HT1080 (cell line): ENCODE measurements at regions not wholly inside any gene's neighbourhood (a gene's known extent, or its start where the extent isn't known, plus 50 kb on each side); places are given as distances from the start of the nearest gene placed in this dataset.
"Not testable (repeated sequence)": the region's sequence is repeated elsewhere in the genome, so short reads cannot be mapped to it uniquely, and the experiment has no call there.

Experiments
- DNase-seq: peaks from one replicate; pipeline ENCODE4 v3.0.0-alpha.2; 2015; ENCODE audit warnings: low read depth

GRCh38 chr9:115444959-115445358, 327.0 kb upstream of the TNC start:
- DNase-seq = no peak

DNA sequence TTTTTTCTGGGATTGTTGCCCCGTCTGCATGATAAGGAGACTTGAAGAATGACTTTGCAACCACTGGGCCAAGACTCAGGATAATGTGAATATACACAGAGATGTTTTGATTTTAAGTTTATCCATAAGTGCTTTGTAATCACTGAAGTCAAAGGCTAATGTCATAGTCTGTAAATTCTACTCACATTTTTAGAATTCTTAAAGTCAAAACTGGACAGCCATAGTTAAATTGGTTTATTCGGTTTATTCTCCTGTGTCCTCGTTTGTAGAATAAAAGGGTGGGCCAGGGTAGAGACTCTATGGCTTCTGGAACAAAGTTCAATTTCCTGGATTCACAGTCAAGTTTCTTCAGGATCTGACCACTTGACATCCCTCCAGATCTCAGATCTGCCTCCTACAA, 327.7 kb upstream of the TNC start:
- DNase-seq = no peak

DNA sequence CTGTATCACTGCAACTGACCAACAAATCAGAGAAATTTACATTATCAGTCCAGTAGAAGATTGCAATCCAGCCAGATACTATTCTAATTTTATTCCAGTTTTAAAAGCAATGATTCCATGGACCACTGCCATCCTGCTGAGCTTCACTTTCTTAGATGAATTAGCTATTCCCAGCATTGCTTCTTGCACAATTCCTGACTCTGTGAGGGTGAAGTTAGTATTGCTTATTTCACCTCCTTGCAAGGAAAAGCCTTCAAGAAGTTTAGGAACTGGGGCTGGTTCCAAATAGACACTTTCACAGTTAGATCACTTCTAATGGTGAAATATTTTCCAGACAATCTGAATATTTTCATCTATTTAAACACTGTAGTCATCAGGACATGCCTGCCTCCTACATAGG, 338.6 kb upstream of the TNC start:
- no peak for DNase-seq

DNA sequence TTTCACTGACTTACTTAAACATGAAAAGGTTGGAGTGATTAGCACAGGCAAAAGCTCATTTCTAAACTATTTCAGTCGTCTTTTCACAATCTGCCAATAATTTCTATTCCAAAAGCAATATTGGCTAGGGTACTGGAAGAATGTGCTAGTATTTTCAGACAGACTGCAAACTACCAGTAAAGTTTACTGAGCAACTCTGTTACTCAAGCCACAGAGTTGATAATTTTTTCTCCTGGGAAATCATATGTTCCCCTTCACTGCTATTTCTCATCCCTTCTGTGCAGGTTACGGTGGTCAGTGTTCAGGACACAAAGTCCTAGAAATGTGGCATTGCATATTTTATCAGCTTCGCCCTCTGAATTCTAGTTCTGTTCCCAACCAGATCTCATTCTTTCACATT, 343.3 kb upstream of the TNC start:
- DNase-seq = no peak

DNA sequence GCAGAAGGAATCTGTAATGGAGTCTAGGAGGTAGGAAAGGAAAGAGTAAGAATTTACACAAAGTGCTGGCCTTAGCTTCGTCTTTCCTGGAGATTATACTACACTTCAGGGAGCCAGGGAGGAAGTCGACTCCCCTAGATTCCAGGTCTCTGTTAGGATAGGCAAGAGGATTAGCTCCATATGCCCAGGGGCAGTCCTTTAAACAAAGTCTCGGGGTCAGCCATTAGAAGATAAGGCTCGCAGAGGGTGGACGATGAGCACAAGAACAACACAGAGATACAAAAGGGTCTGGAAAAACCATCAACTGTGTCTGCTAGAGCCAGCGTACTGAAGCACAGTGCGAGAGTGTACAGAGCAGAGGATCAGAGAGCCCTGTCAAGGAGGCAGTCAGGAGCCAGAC, 344.7 kb upstream of the TNC start:
- no peak for DNase-seq

DNA sequence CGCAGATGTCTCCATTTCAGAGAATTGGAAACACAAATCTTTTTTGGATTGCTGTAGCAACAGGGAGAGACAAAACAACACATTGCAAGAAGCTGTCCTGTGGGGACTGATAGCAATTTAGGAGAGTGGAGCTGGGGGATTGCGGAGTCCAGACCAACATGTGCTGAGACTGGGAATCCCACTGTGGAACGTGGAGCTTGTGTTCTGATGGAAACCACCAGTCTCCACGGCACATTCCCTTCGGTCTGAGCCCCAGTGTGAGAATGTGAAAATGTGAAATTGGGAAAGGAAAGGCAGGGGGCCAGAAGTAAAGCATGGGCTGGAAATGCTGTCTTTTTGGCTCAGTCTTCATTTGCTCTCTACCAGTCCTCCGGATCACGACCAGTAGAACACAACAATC, 348.8 kb upstream of the TNC start:
- no peak for DNase-seq

DNA sequence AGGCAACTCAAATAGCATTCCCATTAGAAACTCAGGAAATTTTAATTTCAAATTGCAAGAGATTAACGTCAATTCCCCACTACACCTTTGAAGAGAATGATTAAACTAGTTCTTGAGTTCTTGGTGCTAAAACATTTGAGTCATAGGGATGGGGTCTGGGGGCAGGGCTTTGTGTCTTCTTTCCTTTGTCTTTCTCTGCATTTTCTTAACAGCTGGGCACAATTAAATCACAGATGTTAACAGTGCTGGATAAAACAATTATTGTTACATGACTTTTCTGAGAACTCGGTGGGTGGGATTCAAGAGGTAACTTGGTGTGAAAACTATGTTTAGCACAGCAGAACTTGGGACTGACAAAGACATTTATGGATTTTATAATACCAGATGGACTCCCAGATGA, 351.9 kb upstream of the TNC start:
- no peak for DNase-seq

DNA sequence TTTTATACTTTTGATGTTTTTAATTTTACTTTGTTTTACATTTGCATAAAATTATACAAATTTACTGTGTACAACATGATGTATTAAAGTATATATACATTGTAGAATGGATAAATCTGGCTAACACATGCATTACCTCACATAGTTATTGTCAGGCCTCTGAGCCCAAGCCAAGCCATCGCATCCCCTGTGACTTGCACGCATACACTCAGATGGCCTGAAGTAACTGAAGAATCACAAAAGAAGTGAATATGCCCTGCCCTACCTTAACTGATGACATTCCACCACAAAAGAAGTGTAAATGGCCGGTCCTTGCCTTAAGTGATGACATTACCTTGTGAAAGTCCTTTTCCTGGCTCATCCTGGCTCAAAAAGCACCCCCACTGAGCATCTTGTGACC, 355.1 kb upstream of the TNC start:
- not testable (repeated sequence) for DNase-seq

DNA sequence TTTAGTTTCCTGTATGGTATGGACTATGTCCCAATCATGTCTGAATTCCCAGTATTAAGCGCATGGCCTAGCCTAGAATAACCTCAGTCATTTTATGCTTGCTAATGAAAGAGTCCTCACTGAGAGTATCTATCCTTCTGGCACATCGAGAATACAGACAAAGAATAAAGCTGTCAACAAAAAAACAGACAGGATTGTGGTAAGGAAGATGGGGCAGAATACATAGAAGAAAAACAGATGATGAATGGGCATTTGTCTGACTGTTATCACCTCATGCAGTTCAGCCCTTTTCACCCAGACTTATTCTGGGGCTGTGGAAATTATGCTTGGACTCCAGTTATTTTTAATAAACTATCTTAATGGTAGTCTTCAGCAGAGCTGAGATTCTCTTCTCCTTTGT, 363.8 kb upstream of the TNC start:
- DNase-seq = no peak

DNA sequence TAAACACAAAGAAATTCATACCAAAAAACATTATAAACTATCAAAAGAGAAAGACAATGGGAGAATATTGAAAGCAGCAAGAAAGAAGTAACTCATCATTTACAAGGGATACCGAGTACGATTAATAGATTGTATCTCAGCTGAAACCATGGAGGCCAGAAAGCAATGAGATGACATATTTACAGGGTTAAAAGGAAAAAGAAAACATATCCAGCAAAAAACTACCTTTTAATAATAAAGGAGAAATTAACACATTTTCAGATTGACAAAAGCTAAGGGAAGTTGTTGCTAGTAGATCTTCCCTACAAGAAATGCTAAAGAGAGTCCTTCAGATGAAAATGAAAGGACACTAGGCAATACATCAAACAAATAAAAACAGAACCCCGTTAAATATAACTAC, 364.8 kb upstream of the TNC start:
- DNase-seq = no peak

GRCh38 chr9:115492869-115493268, 374.9 kb upstream of the TNC start:
- no peak for DNase-seq

DNA sequence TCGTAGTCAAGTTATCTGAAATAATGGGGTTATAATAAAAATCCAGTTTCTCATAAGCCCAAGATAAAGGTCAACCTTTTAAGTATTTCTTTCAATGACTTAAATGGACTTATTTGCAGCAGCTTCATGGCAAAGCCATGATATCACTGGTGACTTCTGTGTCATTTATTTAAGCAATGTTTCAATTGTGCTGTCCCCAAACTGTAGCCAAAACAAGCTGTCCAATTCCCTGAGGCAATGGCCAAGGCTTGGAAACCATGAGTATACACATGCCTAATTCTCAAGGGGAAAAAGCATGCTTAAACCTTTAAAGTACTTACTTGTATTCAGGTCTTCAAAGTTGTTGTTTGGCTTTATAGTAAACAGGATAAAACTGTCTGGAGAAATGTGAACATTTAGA, 376.4 kb upstream of the TNC start:
- DNase-seq = no peak

- DNase-seq = no peak
These were observed 377.2 kb upstream of the TNC start for GRCh38 chr9:115495052-115495635.

GRCh38 chr9:115495836-115496235, 377.9 kb upstream of the TNC start:
- no peak for DNase-seq

DNA sequence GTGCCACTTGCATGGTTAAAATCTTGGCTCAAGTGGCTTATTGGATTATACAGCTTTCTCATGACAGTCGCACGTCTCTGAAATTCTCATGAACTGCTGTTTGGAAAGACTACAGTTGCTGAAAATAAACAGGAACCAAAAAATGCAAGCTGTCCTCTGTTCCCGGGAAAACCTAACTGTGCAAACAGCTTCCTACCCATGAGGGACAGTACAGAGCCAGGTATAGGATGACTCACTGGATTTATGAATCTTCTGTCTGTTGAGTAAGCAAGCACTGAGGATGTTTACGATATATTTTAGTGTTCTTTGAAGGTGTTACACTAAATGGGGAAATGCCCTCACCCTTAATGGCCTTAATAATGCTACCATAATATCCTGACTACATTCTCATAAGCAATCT, 380.3 kb upstream of the TNC start:
- no peak for DNase-seq

- DNase-seq = no peak
These were observed 389.2 kb upstream of the TNC start for GRCh38 chr9:115507148-115507547.

DNA sequence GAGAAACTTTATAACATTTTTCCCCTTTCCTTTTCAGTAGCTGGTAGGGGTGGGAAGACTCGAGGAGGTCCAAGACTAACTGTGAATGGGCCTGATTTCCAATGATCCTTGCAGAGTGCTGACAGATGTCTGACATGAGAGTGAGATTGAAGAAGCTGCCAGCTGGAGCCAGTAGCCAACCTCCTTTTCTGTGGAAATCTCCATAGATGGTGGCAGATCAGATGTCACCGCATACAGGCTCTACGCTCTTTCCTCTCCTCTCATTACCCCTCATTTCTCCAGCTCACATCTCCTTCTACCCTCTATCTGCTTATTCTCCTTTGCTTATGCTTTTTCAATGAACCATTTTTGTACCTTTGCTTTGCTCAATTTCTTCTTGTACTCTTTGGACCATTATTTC, 395.2 kb upstream of the TNC start:
- no peak for DNase-seq

GRCh38 chr9:115514454-115514853, 396.5 kb upstream of the TNC start:
- DNase-seq = no peak

GRCh38 chr9:115517335-115518075, 399.5 kb upstream of the TNC start:
- DNase-seq = no peak

DNA sequence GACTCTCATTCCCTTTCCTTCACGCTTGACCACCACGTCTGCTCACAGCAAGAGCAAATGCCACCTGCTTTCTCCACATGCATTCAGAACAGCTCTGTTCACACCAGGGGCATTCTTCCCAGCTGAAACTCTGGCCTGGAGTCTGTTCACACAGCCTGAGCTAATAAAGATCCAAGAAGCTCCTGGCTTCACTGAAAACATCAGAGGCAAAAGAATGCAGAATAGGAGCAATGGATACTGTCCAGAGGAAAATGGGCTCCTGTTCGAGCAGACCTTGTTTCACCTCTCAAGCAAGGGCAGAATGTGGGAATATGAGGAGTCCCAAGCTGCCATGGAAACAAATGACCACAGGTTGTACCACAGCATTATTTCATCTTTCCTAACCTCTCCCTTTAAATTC, 402.7 kb upstream of the TNC start:
- DNase-seq = no peak

- DNase-seq = no peak
These were observed 405.0 kb upstream of the TNC start for GRCh38 chr9:115522912-115523311.

GRCh38 chr9:115524453-115525059, 406.6 kb upstream of the TNC start:
- DNase-seq = peak; percentile 52
